B cell (primary cell): ENCODE measurements at regions not wholly inside any gene's neighbourhood (a gene's known extent, or its start where the extent isn't known, plus 50 kb on each side); places are given as distances from the start of the nearest gene placed in this dataset.

Source experiments
- CTCF ChIP-seq: fragments of 200-600 bp; IDR thresholded peaks from one replicate; pipeline ENCODE4 v1.8.0; 2022; ENCODE audit warnings: antibody characterized with exemption, mild to moderate bottlenecking
- EZH2 ChIP-seq: IDR thresholded peaks from 2 replicates; pipeline ENCODE4 v1.6.1; 2012; ENCODE audit warnings: borderline replicate concordance, low read depth, mild to moderate bottlenecking, moderate library complexity, low read length; ENCODE audit not compliant: insufficient read depth, poor library complexity, severe bottlenecking

- TF ChIP-seq EZH2 (no peak), CTCF (no peak)
Measured at GRCh38 chr14:51463461-51463860, 188.2 kb upstream of the FRMD6 start.
